ENCODE measurements at regions not wholly inside any gene's neighbourhood (a gene's known extent, or its start where the extent isn't known, plus 50 kb on each side); places are given as distances from the start of the nearest gene placed in this dataset.

GRCh38 chr5:155728146-155728856 lies 598.7 kb upstream of the SGCD start:
- no peak for DNase-seq

GRCh38 chr5:155728857-155729683 lies 597.9 kb upstream of the SGCD start:
- no peak for DNase-seq

- DNase-seq: no peak
Observed at GRCh38 chr5:155729684-155730059, 597.3 kb upstream of the SGCD start.

GRCh38 chr5:155732587-155733376 lies 594.2 kb upstream of the SGCD start:
- DNase-seq: no peak

GRCh38 chr5:155733935-155734334 lies 593.0 kb upstream of the SGCD start:
- no peak for DNase-seq

GRCh38 chr5:155735388-155735787 lies 591.6 kb upstream of the SGCD start:
- no peak for DNase-seq

- DNase-seq: no peak
Observed at GRCh38 chr5:155738616-155739015, 588.3 kb upstream of the SGCD start.

- no peak for DNase-seq
Observed at GRCh38 chr5:155746367-155747038, 580.5 kb upstream of the SGCD start.

- DNase-seq: no peak
Observed at GRCh38 chr5:155750101-155750500, 576.9 kb upstream of the SGCD start.

GRCh38 chr5:155750571-155750970 lies 576.4 kb upstream of the SGCD start:
- no peak for DNase-seq

- no peak for DNase-seq
Observed at GRCh38 chr5:155753943-155754581, 572.9 kb upstream of the SGCD start.

GRCh38 chr5:155759252-155759651 lies 567.7 kb upstream of the SGCD start:
- no peak for DNase-seq

GRCh38 chr5:155759984-155760383 lies 567.0 kb upstream of the SGCD start:
- DNase-seq: no peak

- DNase-seq: no peak
Observed at GRCh38 chr5:155761502-155761901, 565.5 kb upstream of the SGCD start.

- no peak for DNase-seq
Observed at GRCh38 chr5:155765715-155766114, 561.2 kb upstream of the SGCD start.

GRCh38 chr5:155767470-155767869 lies 559.5 kb upstream of the SGCD start:
- DNase-seq: no peak

- no peak for DNase-seq
Observed at GRCh38 chr5:155768332-155768731, 558.6 kb upstream of the SGCD start.

GRCh38 chr5:155772009-155772662 lies 554.8 kb upstream of the SGCD start:
- DNase-seq: no peak

GRCh38 chr5:155773680-155774079 lies 553.3 kb upstream of the SGCD start:
- DNase-seq: no peak

GRCh38 chr5:155780260-155780659 lies 546.7 kb upstream of the SGCD start:
- no peak for DNase-seq

- DNase-seq: no peak
Observed at GRCh38 chr5:155783246-155783645, 543.7 kb upstream of the SGCD start.

GRCh38 chr5:155783791-155784190 lies 543.2 kb upstream of the SGCD start:
- DNase-seq: no peak
